Body of pancreas (tissue), 4 donors: ENCODE measurements at regions not wholly inside any gene's neighbourhood (a gene's known extent, or its start where the extent isn't known, plus 50 kb on each side); places are given as distances from the start of the nearest gene placed in this dataset.

ENCODE experiments used
- POLR2A ChIP-seq, 3 donors: fragments of 450-650 bp; IDR thresholded peaks; one replicate each; pipeline ENCODE4 v1.6.1; 2016; ENCODE audit warnings: antibody characterized with exemption in 3 of 3, mild to moderate bottlenecking in 2 of 3
- TF ChIP-seq, protein P1 (sequence below), 7 experiments: fragments of 450-650 bp in 4 of 7; fragments of 200-600 bp in 3 of 7; sonication (generic) in 3 of 7; IDR thresholded peaks; one replicate each; pipeline ENCODE4 v1.5.1; 2016 to 2019; ENCODE audit warnings: antibody characterized with exemption in 7 of 7

DNA sequence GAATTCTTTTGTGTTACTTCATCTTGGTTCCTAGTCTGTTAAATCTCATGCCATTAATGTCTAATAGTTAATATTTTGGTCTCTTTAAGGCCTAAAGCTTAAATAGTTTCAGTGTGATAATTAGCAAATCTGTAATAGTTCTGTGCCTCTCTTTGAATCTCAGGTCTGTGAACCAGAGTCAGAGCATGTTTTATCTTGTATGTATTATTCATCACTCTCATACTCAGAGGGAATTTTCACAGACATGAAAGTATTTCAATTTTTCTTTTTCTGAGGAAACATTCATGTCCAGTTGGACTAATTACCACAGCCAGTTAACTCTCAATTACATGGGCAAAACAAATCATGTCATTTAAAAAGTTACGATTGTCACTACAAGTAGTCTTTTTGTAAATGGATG, 931.9 kb upstream of the SLC39A10 start:
- TF ChIP-seq, protein P1, sequence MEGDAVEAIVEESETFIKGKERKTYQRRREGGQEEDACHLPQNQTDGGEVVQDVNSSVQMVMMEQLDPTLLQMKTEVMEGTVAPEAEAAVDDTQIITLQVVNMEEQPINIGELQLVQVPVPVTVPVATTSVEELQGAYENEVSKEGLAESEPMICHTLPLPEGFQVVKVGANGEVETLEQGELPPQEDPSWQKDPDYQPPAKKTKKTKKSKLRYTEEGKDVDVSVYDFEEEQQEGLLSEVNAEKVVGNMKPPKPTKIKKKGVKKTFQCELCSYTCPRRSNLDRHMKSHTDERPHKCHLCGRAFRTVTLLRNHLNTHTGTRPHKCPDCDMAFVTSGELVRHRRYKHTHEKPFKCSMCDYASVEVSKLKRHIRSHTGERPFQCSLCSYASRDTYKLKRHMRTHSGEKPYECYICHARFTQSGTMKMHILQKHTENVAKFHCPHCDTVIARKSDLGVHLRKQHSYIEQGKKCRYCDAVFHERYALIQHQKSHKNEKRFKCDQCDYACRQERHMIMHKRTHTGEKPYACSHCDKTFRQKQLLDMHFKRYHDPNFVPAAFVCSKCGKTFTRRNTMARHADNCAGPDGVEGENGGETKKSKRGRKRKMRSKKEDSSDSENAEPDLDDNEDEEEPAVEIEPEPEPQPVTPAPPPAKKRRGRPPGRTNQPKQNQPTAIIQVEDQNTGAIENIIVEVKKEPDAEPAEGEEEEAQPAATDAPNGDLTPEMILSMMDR (IDR thresholded peaks at IDR 0.05) = no peak
- TF ChIP-seq POLR2A (IDR thresholded peaks at IDR 0.05) = no peak
